GM12892 (cell line): ENCODE measurements at regions not wholly inside any gene's neighbourhood (a gene's known extent, or its start where the extent isn't known, plus 50 kb on each side); places are given as distances from the start of the nearest gene placed in this dataset.

Experiments
- POLR2A ChIP-seq: IDR thresholded peaks from 2 replicates; pipeline ENCODE4 v1.6.1; 2011; ENCODE audit warnings: low read depth, low read length, control low read depth
- POLR2AphosphoS5 ChIP-seq: IDR thresholded peaks from 2 replicates; pipeline ENCODE4 v1.6.1; 2011; ENCODE audit warnings: low read depth, low read length, control low read depth
- TAF1 ChIP-seq: IDR thresholded peaks from 2 replicates; pipeline ENCODE4 v1.6.1; 2011; ENCODE audit warnings: low read depth, mild to moderate bottlenecking, control low read depth, low read length, borderline replicate concordance

DNA sequence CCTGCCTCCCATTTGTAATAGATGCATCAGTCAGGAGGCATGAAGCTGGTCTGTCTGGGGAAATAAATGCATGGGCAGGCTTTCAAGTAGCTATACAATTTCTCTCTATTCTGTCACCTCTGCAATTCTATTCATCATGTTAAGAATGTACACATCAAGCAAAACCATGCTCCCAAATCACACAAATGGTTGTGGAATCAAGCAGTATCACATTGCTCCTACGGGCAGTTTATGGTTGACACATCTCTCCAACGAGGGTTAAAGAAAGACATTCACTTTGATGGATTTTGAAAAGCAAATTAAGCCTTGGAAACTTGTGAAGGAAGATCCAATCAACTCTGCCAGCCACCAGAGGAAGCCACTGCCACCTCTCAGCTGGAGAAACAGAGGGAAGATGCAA, 1277.4 kb upstream of the TMEM132C start:
- TF ChIP-seq POLR2AphosphoS5 (no peak), TAF1 (no peak), POLR2A (no peak)
